ENCODE measurements at regions not wholly inside any gene's neighbourhood (a gene's known extent, or its start where the extent isn't known, plus 50 kb on each side); places are given as distances from the start of the nearest gene placed in this dataset.

GRCh38 chrX:14232688-14233087 is 203.0 kb upstream of the GEMIN8 start:
- POLR2A ChIA-PET (ENCODE audit: low non-redundant PET): no interaction called here
- H3K36me3 ChIP-seq (ENCODE audit: insufficient read depth, low read length, poor library complexity, severe bottlenecking): no peaks in the 10 kb centered on the region
- H3K27me3 ChIP-seq (replicated peaks; ENCODE audit: insufficient read depth, low read depth, low read length, poor library complexity): no peaks in the 10 kb centered on the region
- CTCF ChIA-PET: no interaction called here
- no peak overlapping the region for H3K4me3 ChIP-seq (ENCODE audit: low read depth, low read length, poor library complexity, severe bottlenecking)
- DNase-seq (ENCODE audit: low spot score): no peak
- no peak overlapping the region for H3K27ac ChIP-seq (ENCODE audit: low read depth, low read length, poor library complexity, severe bottlenecking)
- no TSS peak for BruUV-seq (replicated peaks)
- intact Hi-C loops (cut with micrococcal nuclease; ENCODE audit: unreplicated experiment): no loop called here
- TF ChIP-seq, protein P1, sequence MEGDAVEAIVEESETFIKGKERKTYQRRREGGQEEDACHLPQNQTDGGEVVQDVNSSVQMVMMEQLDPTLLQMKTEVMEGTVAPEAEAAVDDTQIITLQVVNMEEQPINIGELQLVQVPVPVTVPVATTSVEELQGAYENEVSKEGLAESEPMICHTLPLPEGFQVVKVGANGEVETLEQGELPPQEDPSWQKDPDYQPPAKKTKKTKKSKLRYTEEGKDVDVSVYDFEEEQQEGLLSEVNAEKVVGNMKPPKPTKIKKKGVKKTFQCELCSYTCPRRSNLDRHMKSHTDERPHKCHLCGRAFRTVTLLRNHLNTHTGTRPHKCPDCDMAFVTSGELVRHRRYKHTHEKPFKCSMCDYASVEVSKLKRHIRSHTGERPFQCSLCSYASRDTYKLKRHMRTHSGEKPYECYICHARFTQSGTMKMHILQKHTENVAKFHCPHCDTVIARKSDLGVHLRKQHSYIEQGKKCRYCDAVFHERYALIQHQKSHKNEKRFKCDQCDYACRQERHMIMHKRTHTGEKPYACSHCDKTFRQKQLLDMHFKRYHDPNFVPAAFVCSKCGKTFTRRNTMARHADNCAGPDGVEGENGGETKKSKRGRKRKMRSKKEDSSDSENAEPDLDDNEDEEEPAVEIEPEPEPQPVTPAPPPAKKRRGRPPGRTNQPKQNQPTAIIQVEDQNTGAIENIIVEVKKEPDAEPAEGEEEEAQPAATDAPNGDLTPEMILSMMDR (conservative IDR thresholded peaks at IDR 0.05; ENCODE audit: low read depth, low read length): no peak
- TF ChIP-seq EZH2 (IDR thresholded peaks at IDR 0.05; ENCODE audit: borderline replicate concordance, low read depth, low read length, poor library complexity, severe bottlenecking): no peak
- no peaks in the 10 kb centered on the region for H3K4me1 ChIP-seq (ENCODE audit: insufficient read depth, low read length, poor library complexity, severe bottlenecking)
- H3K9me3 ChIP-seq (ENCODE audit: low read depth, low read length, poor library complexity, severe bottlenecking): peaks cover 2% of the 10 kb centered on the region

DNA sequence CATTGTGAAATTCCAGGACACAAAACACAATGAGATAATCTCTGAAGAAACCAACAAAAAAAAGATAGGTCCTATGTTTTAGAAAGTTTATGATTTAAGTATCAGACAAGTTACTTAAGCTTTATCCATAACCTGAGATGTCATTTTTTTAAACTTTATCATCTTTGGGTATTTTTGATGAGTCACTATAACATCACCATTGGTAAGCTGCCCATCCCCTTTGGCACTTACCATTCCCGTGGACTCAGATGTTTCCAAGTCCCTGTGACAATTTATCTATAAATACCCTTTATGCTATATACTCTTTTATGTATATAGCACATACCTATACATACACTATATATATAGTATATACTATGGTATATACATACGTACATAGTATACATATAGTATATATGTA is 198.9 kb upstream of the GEMIN8 start:
- ChIA-PET CTCF (no interaction called here), POLR2A (ENCODE audit: low non-redundant PET) (no interaction called here)
- no peak overlapping the region for H3K4me3 ChIP-seq (ENCODE audit: low read depth, low read length, poor library complexity, severe bottlenecking)
- intact Hi-C loops (cut with micrococcal nuclease; ENCODE audit: unreplicated experiment): no loop called here
- BruUV-seq (replicated peaks): no TSS peak
- no peaks in the 10 kb centered on the region for H3K36me3 ChIP-seq (ENCODE audit: insufficient read depth, low read length, poor library complexity, severe bottlenecking)
- DNase-seq (ENCODE audit: low spot score): no peak
- no peaks in the 10 kb centered on the region for H3K27me3 ChIP-seq (replicated peaks; ENCODE audit: insufficient read depth, low read depth, low read length, poor library complexity)
- no peaks in the 10 kb centered on the region for H3K4me1 ChIP-seq (ENCODE audit: insufficient read depth, low read length, poor library complexity, severe bottlenecking)
- H3K9me3 ChIP-seq (ENCODE audit: low read depth, low read length, poor library complexity, severe bottlenecking): peaks cover 2% of the 10 kb centered on the region
- TF ChIP-seq, protein P1 (conservative IDR thresholded peaks at IDR 0.05; ENCODE audit: low read depth, low read length): no peak
- TF ChIP-seq EZH2 (IDR thresholded peaks at IDR 0.05; ENCODE audit: borderline replicate concordance, low read depth, low read length, poor library complexity, severe bottlenecking): no peak
- H3K27ac ChIP-seq (ENCODE audit: low read depth, low read length, poor library complexity, severe bottlenecking): no peak overlapping the region

DNA sequence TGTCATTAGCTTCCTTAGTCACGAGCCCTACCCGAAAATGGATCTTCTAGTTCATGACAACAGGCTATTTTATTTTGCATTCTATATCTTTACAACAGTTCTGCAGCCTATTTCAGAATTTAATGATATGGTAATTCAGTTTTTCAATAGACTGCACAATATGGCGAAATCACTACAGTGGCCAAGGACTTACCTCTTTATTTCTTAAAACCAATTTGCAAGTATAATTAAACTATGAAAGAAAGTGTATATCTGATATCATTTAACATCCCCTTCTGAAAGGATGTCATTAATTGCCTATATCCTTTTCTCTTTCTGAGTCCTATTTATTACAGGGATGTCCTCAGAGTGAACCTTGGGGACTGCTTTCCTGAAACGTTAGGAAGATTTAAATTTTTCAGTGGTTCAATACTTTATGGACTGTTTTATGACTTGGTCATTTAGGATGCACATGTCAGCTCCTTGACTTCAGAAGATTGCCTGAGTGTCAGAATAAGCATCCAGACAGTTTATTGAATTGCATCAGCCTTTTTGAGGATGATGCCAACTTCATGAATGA is 190.8 kb upstream of the GEMIN8 start:
- ChIA-PET POLR2A (ENCODE audit: low non-redundant PET) (no interaction called here), CTCF (no interaction called here)
- TF ChIP-seq, protein P1 (conservative IDR thresholded peaks at IDR 0.05; ENCODE audit: low read depth, low read length): no peak
- no peak for TF ChIP-seq EZH2 (IDR thresholded peaks at IDR 0.05; ENCODE audit: borderline replicate concordance, low read depth, low read length, poor library complexity, severe bottlenecking)
- Histone ChIP-seq H3K9me3 (ENCODE audit: low read depth, low read length, poor library complexity, severe bottlenecking) (no peaks in the 10 kb centered on the region), H3K27me3 (replicated peaks; ENCODE audit: insufficient read depth, low read depth, low read length, poor library complexity) (no peaks in the 10 kb centered on the region), H3K27ac (ENCODE audit: low read depth, low read length, poor library complexity, severe bottlenecking) (no peak overlapping the region), H3K4me1 (ENCODE audit: insufficient read depth, low read length, poor library complexity, severe bottlenecking) (no peaks in the 10 kb centered on the region), H3K4me3 (ENCODE audit: low read depth, low read length, poor library complexity, severe bottlenecking) (no peak overlapping the region), H3K36me3 (ENCODE audit: insufficient read depth, low read length, poor library complexity, severe bottlenecking) (no peaks in the 10 kb centered on the region)
- no TSS peak for BruUV-seq (replicated peaks)
- intact Hi-C loops (cut with micrococcal nuclease; ENCODE audit: unreplicated experiment): no loop called here
- peak; percentile 59 for DNase-seq (ENCODE audit: low spot score)

Data from A673 (cell line).